Head of caudate nucleus (tissue), 42 donors: ENCODE measurements at regions not wholly inside any gene's neighbourhood (a gene's known extent, or its start where the extent isn't known, plus 50 kb on each side); places are given as distances from the start of the nearest gene placed in this dataset.

Experiments used
- DNase-seq, 42 donors: peaks; one replicate each; pipeline versions ENCODE4 v3.0.0 to v3.0.0-alpha.2; 2020 to 2021; ENCODE audit warnings: mixed read lengths in 7 of 42
- intact Hi-C: fragments of 100-400 bp; cut with DNase I; formaldehyde crosslinking; loops from one replicate; pipeline ENCODE4 v1.15.0; 2022

DNA sequence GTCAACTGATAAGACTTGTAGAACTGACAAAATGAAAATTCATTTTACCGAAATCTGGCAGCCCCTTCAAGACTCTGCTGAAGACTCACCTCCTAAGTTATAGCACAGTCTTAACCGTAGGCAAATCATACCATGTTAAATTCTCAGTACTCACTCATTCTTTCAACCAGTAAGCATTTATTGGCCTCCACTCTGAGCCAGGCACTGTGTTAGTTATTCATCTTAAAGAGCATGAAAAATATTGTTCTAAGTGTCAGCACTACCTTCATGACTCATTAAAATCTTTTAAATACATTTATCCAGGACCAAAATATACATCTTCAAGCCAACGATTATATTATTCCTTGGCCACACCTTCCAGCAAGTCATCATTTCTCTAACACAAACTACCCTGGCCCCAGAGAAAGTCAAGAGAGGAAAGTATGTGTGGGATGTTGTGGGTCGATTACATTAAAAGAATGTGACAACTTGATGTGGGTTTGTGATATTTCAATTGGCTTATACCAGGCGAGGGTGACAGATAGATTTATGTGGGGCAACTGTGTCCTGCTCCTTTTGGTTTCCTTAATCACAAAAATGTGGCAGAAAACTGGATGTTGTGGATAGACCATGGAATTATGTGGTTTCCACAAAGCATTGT lies 55.0 kb downstream of the TMEM30B start:
- intact Hi-C loops = no loop called here
- peak in 1 of 42 donors; percentile 5 for DNase-seq

DNA sequence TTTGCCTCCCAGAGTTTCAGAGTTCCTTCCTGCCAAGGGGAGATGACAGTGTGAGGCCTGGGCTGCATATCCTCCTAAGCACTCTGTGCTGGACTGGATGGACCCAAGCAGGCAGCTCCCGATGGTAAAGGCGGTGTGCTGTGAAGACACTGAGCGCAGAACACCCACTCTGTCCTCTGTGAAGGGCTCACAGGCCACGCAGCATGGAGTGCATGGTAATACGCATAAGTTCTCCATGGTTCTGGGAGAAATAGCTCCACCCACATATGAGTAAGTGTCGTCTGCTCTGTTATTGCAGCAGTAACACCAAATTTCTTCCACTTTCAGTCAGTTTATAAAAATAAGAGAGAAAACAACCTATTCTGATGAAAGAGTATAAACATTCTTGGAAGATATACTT lies 55.8 kb downstream of the TMEM30B start:
- intact Hi-C loops = no loop called here
- DNase-seq = peak in 8 of 42 donors; percentile 1 to 55 (median 6)

DNA sequence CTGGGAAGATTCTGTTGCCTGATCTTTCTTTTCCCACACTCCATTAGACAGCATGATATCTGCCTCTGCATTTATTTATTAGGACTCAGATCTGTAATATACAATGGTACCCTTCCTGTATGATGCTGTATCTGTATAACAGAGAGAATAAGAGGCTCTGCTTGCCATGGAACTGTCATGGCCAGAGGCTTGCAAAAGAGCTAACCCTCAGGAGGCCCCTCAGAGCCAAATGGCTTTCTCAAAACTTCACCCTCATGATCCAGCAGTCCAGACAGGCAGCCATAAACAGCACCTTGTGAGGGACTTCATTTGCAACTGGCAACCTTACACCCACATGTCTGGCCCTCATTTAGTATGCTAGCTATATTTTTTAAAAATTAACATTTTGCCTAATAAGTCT lies 57.6 kb downstream of the TMEM30B start:
- DNase-seq = no peak
- intact Hi-C loops = no loop called here

DNA sequence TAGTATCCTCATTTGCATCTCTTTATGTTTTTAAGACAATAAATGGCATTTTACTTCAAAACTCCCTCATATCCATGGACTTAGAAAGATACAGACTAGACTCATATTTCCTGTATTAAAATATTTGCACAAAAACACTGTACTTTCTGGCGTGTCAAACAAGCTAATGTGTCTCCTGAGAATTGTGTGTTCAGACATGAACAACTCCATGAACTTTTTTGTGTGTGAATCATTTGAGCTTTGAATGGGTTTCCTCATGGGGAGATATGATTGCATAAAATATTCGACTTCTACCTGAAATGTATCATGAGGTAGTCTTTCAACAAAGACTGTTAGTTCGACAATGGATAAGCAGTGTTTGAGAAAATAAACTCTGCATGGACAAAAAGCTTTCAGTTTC lies 58.8 kb downstream of the TMEM30B start:
- DNase-seq = no peak
- intact Hi-C loops = no loop called here

DNA sequence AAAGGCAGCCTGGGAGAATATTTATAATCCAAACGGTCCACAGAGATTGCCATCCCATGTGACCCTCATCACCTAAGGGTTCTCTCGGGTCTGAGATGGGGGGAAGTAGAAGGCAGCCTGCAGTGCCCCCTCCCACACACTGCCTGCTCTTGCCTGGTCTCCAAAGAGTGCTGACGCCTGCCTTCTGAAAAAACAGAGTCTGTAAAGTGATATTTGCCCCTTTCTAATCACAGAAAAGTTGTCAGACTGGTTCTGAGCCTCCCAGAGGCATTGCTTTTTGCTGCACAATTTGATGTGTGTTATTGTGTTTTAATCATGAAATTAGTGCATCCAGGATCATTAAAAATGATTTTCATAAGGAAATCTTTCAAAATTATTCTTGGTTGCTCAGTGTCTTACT lies 59.2 kb downstream of the TMEM30B start:
- no peak for DNase-seq
- intact Hi-C loops = no loop called here

DNA sequence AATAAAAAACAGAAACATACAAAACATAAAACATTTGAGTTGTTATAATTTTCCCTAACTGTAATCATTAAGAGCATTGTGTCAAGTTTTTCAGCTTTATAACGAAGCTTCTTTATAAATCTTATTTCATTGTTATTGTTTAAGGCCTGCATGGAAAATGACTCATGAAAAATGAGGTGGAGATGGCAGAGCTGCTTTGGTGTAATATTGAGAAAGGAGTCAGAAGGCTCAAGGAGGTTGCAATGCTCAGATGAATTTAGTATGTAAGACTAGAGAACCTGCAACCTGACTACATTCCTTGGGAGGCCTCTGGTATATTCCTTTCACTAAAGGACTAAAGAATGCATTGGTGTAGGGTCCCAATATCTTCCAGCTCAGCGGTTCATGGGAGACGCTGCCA lies 61.5 kb downstream of the TMEM30B start:
- no peak for DNase-seq
- intact Hi-C loops = no loop called here

DNA sequence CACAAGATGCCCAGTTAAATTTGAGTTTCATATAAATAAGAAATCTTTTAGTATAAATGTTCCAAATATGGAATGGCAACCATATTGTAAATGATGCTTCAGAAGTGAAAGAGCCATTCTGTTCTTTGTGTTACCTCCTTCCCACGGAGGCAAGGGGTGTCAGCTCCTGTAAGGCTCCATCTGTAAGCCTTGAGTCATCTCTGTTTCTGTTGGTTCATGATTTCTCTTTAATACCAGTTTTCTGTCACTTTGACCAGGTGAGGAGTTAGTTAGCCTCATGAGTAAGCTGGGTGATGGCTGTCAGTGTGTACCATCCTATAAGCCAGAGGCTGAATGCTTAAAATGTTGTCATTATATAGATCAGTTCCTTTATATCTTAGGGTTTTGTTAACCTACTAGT lies 61.9 kb downstream of the TMEM30B start:
- intact Hi-C loops = no loop called here
- no peak for DNase-seq

DNA sequence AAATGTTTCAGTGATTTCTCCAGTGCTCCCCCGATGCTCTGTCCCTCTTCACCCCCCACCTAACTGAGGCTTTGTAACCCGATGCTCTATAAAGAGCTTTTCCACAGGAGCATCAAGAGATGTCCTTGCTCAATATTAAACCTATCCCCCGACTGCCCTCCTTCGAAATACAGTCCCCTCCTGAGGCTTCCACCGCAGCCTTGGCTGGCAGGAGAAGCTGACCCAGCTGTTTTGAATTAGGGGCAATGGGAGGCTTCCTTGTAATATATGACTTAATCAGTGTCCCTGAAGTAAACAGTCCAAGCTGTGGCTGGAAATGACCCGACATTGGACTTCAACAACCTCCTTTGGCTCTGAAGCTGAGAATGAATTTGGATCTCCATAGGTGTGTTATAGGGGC lies 62.4 kb downstream of the TMEM30B start:
- intact Hi-C loops = no loop called here
- no peak for DNase-seq

DNA sequence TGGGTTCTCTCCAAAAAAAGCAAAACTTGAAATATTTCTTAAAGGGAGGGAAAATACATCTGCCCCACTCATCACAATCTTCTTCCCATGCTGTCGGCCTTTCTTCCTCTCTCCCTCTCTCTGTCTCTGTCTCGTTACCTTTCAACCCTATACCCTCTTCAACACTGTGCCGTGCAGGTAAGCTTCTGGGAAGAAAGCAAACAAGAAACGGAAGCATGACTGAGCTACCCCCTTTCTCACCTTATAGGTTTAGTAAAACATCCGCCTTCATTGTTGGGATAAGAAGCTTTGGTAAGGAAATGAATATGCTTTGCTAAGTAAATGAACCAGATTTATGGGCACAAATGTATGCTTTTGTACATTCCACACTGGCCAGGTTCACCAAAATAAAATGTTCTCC lies 63.0 kb downstream of the TMEM30B start:
- intact Hi-C loops = no loop called here

DNA sequence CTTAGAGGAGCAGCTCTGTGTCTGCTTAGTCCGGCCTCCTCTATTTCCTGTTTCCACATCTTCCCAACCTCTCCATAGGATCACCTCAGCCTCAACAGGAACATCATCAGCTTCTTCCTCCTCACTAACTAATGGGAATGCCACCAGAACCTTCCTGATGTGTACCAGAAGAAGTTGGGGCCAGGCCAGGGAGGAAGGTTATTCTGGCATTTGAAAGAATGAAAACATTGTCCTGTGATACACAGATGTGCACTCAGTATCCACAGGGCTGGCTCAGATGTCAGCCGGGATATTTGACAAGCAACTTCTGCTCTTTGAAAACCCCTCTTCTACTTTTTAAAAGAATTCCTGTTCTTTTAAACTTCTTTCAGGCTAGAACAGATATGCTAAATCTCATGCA lies 63.6 kb downstream of the TMEM30B start:
- intact Hi-C loops = no loop called here
- DNase-seq = no peak

More for the DNA sequence above, 63.0 kb downstream of the TMEM30B start:
- no peak for DNase-seq

DNA sequence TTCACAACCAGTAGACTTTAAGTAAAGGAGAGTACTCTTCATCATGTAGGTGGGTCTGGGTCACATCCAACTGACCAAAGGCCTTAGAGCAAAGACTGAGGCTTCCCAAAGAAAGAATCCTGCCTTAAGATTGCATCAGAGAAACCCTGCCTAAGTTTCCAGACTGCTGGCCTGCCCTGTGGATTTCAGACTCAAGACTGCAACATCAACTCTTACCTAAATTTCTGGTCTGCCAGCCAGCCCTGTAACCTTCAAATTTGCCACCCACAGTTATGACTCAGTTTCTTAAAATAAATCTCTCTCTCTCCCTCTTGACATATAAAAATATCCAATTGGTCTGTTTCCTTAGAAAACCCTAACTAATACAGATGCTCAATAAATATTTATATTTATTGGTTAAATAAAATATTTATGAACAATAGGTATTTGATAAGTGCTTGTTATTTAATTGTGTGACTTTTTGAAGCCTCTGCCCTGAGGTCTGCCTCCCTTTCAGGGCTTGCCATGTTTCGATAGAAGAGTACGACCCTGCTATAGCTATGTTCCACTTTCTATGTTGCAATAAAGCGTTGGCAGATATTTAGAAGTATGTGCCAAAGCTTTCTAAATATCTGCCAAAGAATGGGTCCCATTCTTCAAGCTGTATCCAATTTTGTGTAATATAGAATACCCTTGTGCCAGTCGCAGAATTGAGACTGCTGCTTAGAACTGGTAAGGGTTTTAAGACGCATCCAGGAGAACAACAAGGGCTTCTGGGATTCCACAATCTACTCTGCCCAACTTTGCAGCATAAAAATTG lies 65.7 kb downstream of the TMEM30B start:
- peak in 2 of 42 donors; percentile 3 to 12 for DNase-seq
- intact Hi-C loops = no loop called here

DNA sequence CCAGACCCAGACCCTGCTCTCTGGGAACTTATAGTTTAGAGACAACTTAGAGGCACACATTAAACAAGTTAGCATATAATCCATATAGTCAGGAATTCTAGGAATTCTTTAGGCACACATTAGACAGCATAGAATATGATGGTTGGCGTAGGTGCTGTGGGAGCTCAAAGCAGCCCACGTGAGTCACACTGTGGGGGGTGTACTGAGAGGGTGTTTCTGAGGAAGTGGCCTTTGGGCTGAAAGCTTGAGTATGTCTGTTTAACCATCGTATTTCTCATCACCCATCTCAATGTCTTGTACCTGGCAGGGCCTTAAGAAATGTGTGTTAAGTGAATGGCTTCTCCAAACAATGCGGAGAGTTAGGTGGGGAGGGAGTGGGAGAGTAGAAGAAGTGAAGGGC lies 67.2 kb downstream of the TMEM30B start:
- intact Hi-C loops = no loop called here
- DNase-seq = no peak

DNA sequence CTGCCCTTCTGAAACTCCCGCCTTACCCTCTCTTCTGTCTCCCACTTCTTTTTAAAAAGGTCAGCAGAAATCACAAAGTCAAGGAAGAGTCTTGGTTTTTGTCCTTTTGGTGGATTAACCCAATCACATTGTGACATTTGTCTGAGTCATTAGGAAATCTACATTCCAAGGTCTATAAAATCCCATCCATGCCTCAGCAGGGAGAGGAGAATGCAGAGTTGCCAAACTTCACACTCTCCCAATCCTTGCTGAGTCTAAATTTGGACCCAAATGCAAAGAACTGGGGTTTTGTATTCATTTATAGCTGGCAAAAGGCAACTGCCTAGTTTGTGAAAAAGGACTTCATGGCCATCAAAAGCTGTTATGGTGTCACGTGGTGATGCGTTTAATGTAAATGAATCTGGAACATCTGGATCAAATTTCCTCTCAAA lies 67.9 kb downstream of the TMEM30B start:
- DNase-seq = no peak
- intact Hi-C loops = no loop called here

DNA sequence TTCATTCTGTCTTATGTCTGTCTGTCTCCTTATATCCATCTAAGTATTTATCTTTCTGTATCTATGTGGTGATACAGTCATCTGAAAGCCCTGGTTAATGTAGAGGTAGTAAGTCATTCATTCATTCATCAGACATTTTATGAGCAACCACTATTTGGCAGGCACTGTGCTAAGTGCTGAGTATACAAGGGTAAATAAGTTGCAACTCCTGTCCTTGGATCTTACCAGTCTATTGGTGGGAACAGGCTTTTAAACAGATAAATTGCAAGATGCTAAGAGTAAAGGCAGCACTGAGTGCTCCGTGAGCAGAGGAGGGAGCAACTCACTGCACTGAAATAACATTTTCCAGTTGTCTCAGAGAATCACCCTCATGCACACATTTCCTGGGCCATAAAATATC lies 68.6 kb downstream of the TMEM30B start:
- no peak for DNase-seq
- intact Hi-C loops = no loop called here

DNA sequence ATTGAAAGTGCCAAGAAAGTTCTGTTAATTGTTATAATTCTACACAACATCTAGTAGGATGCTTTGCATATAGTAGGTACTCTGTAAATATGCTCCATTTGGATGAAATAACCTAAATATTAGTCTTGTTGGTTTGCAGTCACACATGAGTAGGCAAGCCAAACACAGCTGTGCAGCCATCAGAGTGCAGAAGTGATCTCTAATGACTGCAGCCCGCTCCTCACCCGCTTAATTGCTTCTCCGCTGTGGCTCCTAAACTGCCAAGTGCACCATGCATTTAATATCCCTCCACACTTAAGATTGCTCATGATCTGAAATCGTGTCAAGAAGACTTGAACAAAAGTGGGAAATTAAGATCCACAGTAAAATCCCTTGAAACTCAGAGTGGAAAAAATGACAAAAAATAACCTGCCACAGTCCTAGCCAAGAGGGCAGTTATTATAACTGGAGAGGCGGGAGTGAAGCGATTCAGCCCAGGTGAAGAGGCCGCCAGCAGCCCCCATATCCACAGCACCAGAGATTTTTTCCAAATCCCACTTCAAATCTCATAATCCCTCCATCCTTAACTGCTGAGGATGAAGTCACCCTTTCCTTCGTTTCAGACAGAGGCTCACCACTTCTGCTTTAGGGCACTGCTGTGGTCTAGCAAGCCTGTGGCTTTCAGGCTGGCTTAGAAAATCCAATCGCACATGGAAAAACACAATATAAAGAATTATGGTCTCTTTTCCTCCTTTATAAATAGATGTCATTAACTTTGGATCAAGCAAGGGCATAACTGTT lies 69.5 kb downstream of the TMEM30B start:
- no peak for DNase-seq
- intact Hi-C loops = no loop called here

DNA sequence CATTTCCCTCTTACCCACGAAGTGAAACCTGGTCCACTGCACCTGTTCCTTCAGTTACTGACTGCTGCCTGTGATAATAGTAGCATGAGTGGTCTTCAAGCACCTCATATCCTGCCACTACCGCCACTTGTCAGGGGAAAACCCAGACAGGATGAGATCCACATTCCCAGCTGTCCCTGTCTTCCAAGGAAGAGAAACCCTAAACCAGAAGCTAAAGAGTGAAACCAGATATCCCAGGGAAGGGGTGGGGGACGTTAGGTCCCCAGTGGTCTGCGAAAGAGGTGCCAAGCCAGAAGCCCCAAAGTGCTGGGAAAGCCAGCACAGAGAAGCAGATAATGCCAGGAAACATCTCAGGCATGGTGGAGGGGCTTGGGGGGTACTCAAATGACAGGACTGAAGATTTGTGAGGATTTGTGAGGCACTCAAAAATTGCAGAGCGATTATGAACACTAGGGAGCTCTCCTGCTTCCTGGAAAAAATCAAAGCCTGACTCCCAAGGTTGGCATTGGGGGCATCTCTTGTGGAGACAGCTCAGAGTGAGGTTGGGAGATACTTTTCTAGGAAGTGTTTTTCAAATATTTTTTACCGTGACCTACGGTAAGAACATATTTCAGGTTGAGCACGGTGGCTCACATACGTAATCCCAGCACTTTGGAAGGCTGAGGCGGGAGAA lies 77.9 kb downstream of the TMEM30B start:
- intact Hi-C loops = no loop called here
- no peak for DNase-seq

DNA sequence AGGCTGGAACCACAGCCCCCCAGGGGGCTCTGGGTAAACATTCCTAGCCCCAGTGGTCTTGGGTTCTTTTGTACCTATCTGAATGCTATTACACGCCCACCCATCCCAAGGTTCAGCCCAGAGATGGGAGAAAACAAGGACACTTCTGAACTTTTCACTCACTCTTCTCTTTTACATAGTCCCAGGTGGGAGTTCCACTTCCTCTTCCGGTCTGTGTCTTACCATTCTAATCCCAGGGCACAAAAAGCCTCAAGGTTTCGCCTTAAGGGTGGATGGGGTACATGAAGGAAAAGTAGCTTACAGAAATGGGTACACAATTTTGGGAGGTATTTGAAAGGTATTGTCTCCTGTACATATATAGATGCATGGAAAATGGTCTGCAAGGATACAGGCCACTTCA lies 79.0 kb downstream of the TMEM30B start:
- intact Hi-C loops = no loop called here
- DNase-seq = no peak

DNA sequence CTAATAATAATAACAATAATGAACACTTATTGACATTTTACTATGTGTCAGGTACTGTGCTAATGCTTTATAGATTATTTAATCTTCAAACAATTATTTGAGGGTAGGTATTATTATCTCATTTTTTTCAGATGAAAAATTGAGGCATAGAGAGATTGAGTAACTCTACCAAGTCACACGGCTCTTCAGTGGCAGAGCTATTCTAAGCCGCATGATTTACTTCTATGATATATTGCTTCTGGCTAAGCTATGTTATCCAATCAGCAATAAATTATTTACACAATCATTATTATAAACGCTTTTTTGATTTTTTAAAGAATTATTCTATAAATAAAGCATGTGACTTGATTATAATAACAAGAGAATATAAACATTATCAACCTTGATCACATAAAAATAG lies 80.0 kb downstream of the TMEM30B start:
- no peak for DNase-seq
- intact Hi-C loops = no loop called here

DNA sequence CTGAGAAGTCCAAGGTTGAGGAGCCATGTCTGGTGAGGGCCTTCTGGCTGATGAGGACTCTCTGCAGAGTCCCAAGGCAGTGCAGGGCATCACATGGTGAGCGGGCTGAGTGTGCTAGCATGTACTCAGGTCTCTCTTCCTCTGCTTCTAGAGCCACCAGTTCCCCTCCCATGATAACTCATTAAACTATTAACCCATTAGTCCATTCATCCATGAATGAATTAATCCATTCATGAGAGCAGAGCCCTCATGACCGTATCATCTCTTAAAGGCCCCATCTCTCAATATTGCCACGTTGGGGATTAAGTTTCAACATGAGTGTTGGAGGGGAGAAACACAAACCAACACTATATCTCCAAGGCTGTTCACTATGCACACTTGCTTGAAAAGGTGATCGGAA lies 83.7 kb downstream of the TMEM30B start:
- DNase-seq = no peak
- intact Hi-C loops = no loop called here

DNA sequence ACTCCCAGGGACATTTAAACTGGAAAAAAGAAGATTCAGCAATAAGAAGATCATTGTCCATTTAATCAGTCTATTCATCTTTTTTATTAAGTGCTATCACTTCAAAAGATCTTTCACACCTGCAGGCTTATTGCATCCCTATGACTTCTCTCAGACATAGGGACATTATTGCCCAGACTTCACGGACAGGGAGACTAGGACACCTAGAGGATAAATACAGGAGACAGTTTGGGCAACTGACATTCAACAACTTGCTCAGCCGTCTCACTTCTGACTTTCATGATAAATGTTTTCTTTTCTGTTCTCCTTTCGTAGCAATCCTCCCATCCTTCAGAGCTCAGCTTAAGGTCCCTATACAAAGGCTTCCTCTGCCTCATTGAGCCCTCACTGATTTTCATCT lies 84.3 kb downstream of the TMEM30B start:
- DNase-seq = no peak
- intact Hi-C loops = no loop called here
